ENCODE measurements at regions not wholly inside any gene's neighbourhood (a gene's known extent, or its start where the extent isn't known, plus 50 kb on each side); places are given as distances from the start of the nearest gene placed in this dataset.

DNA sequence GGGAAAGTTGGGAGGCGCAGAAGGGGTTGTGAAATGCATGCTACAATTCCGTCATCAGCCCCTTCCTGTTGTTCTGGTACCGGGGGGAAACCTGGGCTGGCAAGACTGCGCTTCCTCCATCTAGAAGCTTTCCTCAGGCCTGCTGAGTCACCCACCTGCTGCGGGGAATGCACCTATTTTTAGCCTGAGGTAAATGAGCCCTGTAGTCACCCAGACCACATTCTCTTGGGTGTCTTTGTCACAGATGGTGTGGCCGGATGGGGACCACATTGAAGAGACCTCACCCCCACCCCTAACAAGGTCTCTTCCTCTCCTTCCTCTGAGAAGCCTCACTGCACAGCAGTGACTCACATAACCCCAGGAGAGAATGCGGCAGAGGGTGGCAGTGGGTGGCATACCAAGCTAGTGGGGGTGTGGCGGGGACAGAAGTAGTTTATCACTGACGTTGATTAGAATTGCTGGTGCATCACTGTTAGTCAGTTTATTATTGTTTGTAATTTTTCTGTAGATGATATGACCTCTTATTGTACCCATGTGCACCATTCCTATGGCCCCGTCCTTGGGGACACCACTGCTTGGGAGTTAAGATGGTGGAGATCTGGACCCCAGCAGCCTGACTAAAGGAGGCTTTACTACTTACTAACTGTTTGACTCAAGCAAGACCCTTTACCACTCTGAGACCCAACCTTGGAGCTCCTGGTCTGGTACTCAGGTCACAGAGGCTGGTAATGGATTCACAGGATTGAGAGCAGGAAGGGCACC lies 83.0 kb upstream of the DUSP5 start:
- TF ChIP-seq ARNT2 (CRISPR knock-in tag; IDR thresholded peaks at IDR 0.05; ENCODE audit: low read depth), result no peak
- no peak for TF ChIP-seq SMYD3 (CRISPR knock-in tag; IDR thresholded peaks at IDR 0.05)
- TF ChIP-seq, protein P1, sequence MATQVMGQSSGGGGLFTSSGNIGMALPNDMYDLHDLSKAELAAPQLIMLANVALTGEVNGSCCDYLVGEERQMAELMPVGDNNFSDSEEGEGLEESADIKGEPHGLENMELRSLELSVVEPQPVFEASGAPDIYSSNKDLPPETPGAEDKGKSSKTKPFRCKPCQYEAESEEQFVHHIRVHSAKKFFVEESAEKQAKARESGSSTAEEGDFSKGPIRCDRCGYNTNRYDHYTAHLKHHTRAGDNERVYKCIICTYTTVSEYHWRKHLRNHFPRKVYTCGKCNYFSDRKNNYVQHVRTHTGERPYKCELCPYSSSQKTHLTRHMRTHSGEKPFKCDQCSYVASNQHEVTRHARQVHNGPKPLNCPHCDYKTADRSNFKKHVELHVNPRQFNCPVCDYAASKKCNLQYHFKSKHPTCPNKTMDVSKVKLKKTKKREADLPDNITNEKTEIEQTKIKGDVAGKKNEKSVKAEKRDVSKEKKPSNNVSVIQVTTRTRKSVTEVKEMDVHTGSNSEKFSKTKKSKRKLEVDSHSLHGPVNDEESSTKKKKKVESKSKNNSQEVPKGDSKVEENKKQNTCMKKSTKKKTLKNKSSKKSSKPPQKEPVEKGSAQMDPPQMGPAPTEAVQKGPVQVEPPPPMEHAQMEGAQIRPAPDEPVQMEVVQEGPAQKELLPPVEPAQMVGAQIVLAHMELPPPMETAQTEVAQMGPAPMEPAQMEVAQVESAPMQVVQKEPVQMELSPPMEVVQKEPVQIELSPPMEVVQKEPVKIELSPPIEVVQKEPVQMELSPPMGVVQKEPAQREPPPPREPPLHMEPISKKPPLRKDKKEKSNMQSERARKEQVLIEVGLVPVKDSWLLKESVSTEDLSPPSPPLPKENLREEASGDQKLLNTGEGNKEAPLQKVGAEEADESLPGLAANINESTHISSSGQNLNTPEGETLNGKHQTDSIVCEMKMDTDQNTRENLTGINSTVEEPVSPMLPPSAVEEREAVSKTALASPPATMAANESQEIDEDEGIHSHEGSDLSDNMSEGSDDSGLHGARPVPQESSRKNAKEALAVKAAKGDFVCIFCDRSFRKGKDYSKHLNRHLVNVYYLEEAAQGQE (IDR thresholded peaks at IDR 0.05; ENCODE audit: borderline replicate concordance in 1 of 2, low read depth in 1 of 2, low read length in 2 of 2), result no peak
- no peak for TF ChIP-seq ZNF780A (CRISPR knock-in tag; IDR thresholded peaks at IDR 0.05)
- no peak for TF ChIP-seq KDM5A (IDR thresholded peaks at IDR 0.05; ENCODE audit: borderline replicate concordance, low read length)
- TF ChIP-seq, protein P2, sequence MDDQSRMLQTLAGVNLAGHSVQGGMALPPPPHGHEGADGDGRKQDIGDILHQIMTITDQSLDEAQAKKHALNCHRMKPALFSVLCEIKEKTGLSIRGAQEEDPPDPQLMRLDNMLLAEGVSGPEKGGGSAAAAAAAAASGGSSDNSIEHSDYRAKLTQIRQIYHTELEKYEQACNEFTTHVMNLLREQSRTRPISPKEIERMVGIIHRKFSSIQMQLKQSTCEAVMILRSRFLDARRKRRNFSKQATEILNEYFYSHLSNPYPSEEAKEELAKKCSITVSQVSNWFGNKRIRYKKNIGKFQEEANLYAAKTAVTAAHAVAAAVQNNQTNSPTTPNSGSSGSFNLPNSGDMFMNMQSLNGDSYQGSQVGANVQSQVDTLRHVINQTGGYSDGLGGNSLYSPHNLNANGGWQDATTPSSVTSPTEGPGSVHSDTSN (CRISPR knock-in tag; IDR thresholded peaks at IDR 0.05; ENCODE audit: borderline replicate concordance), result no peak

Data from HepG2 (cell line).